VCaP (cell line): ENCODE measurements at regions not wholly inside any gene's neighbourhood (a gene's known extent, or its start where the extent isn't known, plus 50 kb on each side); places are given as distances from the start of the nearest gene placed in this dataset.

ENCODE experiments used
- H3K27ac ChIP-seq: fragments of 450-650 bp; 2 replicates; pipeline ENCODE4 v1.5.1; 2017
- TF ChIP-seq, protein P1 (sequence below): fragments of 450-650 bp; conservative IDR thresholded peaks from 2 replicates; pipeline ENCODE4 v1.5.1; 2017; ENCODE audit warnings: mild to moderate bottlenecking, moderate library complexity

DNA sequence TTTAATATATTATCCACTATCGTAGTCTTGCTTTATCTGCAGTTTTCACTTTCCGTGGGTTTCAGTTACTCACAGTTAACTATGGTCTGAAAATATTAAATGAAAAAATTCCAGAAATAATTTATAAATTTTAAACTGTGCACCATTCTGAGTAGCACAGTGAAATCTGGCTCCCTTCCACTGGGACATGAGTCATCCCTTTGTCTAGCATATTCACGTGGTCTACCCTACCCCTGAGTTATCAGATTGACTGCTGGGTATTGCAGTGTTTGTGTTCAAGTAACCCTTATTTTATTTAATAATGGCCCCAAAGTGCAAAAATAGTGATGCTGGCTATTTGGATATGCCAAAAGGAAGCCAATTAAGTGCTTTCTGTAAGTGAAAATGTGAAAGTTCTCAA is 539.5 kb upstream of the AGTR1 start:
- no peak overlapping the region for H3K27ac ChIP-seq
- TF ChIP-seq, protein P1, sequence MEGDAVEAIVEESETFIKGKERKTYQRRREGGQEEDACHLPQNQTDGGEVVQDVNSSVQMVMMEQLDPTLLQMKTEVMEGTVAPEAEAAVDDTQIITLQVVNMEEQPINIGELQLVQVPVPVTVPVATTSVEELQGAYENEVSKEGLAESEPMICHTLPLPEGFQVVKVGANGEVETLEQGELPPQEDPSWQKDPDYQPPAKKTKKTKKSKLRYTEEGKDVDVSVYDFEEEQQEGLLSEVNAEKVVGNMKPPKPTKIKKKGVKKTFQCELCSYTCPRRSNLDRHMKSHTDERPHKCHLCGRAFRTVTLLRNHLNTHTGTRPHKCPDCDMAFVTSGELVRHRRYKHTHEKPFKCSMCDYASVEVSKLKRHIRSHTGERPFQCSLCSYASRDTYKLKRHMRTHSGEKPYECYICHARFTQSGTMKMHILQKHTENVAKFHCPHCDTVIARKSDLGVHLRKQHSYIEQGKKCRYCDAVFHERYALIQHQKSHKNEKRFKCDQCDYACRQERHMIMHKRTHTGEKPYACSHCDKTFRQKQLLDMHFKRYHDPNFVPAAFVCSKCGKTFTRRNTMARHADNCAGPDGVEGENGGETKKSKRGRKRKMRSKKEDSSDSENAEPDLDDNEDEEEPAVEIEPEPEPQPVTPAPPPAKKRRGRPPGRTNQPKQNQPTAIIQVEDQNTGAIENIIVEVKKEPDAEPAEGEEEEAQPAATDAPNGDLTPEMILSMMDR: no peak

DNA sequence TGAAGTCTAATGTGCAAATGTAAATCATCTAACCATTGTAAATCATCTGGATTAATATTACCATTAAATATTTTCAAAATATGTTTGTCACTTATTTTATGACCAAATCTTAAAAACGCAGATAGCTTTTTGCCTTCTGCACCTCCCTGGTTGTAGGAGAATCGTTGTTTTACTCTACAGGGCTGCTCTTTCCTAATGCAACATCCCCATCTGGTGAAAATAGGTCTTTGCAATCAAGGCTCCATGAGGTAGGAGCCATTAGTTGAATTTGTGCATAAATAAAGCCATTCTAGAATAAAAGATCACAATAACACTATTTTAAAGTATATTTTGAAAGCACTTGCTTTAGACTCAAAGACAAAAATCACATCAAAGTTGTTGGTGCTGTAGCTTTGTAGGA is 535.6 kb upstream of the AGTR1 start:
- TF ChIP-seq, protein P1: no peak
- no peak overlapping the region for H3K27ac ChIP-seq

DNA sequence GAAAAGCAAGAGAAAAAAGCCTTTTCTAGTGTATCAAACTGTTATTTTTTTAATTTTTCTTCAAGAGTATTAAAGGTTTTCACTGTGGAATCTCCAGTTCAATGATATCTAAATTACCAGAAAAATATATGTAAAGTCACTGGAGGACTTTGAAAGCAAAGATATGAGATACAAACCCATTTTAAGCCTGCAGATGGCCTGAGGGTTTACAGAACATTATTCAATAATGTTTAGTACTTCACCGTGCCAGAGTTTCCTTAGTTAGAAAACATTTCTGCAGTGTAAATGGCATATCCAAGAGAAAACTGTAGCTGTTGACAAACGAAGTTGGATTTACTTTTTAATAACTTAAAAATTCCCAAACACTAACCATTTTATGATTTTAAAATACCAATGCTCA is 529.4 kb upstream of the AGTR1 start:
- H3K27ac ChIP-seq: no peak overlapping the region
- TF ChIP-seq, protein P1: no peak

DNA sequence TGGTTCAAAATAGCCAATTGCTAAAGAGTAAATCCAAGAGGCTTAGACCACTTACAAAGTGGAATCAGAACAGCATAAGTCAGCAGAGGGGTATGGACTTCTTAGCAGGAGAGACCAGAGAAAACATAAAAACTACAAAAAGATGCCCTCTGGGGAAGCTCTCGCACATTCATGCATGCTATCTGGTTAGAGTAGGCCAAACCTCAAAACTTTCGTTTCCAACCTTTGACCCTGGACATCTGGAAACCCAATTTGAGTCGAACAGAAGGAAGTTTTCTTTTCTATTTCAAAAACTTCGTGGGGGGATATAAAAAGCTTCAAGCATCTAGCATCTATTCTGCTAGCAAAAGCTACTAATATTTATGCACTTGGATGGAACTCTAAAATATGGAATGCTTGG is 523.9 kb upstream of the AGTR1 start:
- TF ChIP-seq, protein P1: no peak
- no peak overlapping the region for H3K27ac ChIP-seq

DNA sequence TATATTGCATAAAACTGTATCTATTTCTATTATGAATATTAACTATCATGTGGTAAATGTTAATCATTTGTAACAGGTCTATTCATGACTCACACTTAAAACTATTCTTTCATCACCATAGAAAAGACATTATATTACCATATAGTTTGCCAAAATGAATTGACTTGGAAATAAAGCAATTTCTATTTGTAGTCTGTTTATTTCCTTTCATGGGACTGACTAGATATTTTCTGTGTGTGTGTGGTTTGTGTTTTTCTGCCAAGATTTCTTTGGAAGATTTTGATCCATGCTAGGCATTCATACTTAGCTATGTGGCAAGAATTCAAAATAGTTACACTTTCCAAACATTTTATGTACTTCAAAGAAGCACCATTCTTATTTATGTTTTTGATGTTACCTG is 522.5 kb upstream of the AGTR1 start:
- no peak overlapping the region for H3K27ac ChIP-seq
- TF ChIP-seq, protein P1: no peak

DNA sequence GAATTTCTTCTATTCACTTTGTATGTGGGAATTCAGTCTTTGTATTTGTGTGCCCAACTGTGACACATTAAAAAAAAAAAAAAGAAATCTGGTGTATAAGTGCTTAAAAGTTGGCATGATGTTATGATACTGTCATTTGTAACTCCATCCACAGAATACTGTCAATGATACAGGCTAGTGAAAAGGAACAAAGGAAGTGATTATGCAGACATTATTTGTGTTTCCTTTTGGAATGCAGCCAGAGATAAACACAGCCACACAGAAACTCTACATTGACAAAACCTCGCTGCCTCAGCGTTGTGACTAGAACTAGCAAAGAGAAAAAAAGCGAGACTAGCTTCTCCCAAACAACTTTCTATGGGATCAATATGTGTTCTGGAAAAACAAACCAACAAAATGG is 519.2 kb upstream of the AGTR1 start:
- no peak overlapping the region; the same call in 1 of the 2 replicates for H3K27ac ChIP-seq
- TF ChIP-seq, protein P1: no peak

DNA sequence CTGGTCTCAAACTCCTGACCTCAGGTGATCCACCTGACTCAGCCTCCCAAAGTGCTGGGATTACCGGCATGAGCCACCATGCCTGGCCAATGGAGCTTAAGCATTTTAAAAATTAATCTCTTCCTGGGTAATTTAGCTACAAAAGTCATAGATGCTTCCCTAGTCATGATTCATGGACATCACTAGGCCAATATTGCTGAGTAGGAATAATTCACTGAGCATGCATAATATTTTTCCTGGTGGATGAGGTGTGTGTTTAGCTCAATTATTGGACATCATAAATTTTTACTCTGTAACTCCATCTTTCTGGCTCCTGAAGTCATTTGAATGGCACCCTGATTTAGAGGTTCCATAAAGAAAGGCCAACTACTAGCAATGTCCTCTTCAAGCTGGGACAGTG is 512.9 kb upstream of the AGTR1 start:
- TF ChIP-seq, protein P1: no peak

DNA sequence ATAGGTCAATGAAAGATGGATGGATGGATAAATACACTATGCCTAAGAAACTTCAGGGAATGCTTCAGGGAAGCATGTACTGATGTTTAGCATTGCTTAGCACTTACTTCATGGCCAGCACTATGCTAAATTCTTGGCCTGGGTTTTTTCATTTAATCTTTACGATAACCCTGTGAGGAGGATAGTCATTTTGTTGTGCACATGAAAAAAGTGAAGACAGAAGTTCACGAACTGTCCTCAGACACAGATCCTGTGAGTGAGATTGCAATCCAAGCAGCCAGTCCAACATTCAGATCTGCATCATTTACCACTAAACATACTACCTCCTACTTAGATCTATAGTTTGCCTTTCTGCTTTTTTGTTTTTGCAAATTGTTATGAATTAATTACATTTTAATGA is 510.8 kb upstream of the AGTR1 start:
- TF ChIP-seq, protein P1: no peak
- no peak overlapping the region for H3K27ac ChIP-seq

More for the DNA sequence above, 512.9 kb upstream of the AGTR1 start:
- no peak overlapping the region for H3K27ac ChIP-seq
